ENCODE measurements at regions not wholly inside any gene's neighbourhood (a gene's known extent, or its start where the extent isn't known, plus 50 kb on each side); places are given as distances from the start of the nearest gene placed in this dataset.

DNA sequence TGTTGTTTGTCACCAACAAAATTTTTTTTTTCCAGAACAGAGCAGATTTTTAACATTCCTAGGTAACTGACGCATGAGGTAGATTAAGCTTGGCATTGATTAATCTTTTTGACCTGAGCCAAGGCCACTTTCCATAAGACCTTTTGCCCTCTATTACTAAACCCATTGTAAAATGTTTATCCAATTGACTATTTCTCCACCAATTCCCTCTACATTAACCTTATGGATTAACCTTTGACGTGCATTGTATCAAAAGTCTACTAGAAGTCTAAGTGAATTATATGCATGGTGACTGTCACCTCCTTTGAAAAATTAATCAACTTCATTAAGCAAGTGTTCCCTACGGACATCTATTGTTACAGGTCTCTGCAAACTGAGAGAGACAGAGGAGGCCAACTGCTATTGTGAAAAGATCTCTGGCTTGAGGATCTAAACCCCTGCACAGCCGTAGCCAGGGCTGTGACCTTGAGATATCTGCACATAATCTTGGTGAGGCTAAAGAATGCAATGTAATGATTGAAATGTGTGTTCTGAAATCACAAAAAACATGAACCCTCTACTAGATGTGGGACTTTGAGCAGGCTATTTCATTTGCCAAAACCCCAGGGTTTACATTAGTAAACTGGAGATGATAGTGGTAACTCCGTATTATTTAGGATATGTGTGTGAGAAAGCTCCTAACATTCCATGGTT, 632.2 kb downstream of the TLR4 start:
- TF ChIP-seq POLR2A (IDR thresholded peaks at IDR 0.05), result no peak
- TF ChIP-seq, protein P1, sequence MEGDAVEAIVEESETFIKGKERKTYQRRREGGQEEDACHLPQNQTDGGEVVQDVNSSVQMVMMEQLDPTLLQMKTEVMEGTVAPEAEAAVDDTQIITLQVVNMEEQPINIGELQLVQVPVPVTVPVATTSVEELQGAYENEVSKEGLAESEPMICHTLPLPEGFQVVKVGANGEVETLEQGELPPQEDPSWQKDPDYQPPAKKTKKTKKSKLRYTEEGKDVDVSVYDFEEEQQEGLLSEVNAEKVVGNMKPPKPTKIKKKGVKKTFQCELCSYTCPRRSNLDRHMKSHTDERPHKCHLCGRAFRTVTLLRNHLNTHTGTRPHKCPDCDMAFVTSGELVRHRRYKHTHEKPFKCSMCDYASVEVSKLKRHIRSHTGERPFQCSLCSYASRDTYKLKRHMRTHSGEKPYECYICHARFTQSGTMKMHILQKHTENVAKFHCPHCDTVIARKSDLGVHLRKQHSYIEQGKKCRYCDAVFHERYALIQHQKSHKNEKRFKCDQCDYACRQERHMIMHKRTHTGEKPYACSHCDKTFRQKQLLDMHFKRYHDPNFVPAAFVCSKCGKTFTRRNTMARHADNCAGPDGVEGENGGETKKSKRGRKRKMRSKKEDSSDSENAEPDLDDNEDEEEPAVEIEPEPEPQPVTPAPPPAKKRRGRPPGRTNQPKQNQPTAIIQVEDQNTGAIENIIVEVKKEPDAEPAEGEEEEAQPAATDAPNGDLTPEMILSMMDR (IDR thresholded peaks at IDR 0.05), result no peak
